ES-I3 (cell line): ENCODE measurements at regions not wholly inside any gene's neighbourhood (a gene's known extent, or its start where the extent isn't known, plus 50 kb on each side); places are given as distances from the start of the nearest gene placed in this dataset.
"Not testable (repeated sequence)": the region's sequence is repeated elsewhere in the genome, so short reads cannot be mapped to it uniquely, and the experiment has no call there.

Experiments used
- H3K36me3 ChIP-seq: 2 replicates; pipeline ENCODE4 v1.6.1; 2013; ENCODE audit warnings: mild to moderate bottlenecking, low read length, control low read depth, moderate library complexity; ENCODE audit not compliant: insufficient read depth
- H3K4me1 ChIP-seq: 2 replicates; pipeline ENCODE4 v1.6.1; 2013; ENCODE audit warnings: mild to moderate bottlenecking, control low read depth, low read length; ENCODE audit not compliant: insufficient read depth
- H3K9ac ChIP-seq: 2 replicates; pipeline ENCODE4 v1.6.1; 2013; ENCODE audit warnings: low read depth, mild to moderate bottlenecking, low read length, moderate library complexity
- H3K9me3 ChIP-seq: 2 replicates; pipeline ENCODE4 v1.6.1; 2013; ENCODE audit warnings: mild to moderate bottlenecking, low read length, moderate library complexity; ENCODE audit not compliant: control insufficient read depth, insufficient read depth

- H3K4me1 ChIP-seq, result peaks cover 9% of the 10 kb centered on the region; the same call in 1 of the 2 replicates
Observed at GRCh38 chr14:22381766-22382165, 207.3 kb downstream of the DAD1 start.

GRCh38 chr14:22381408-22381760, 207.6 kb downstream of the DAD1 start:
- no peaks in the 10 kb centered on the region for H3K9me3 ChIP-seq
- H3K36me3 ChIP-seq, result no peaks in the 10 kb centered on the region
- peaks cover 9% of the 10 kb centered on the region; the same call in 1 of the 2 replicates for H3K4me1 ChIP-seq
- no peak overlapping the region for H3K9ac ChIP-seq

More at GRCh38 chr14:22381766-22382165, 207.3 kb downstream of the DAD1 start:
- H3K9ac ChIP-seq, result no peak overlapping the region
- no peaks in the 10 kb centered on the region for H3K36me3 ChIP-seq
- no peaks in the 10 kb centered on the region for H3K9me3 ChIP-seq

- Histone ChIP-seq H3K9ac (no peak overlapping the region), H3K4me1 (peaks cover 9% of the 10 kb centered on the region; the same call in 1 of the 2 replicates), H3K9me3 (no peaks in the 10 kb centered on the region), H3K36me3 (no peaks in the 10 kb centered on the region)
Observed at GRCh38 chr14:22380571-22381407, 208.2 kb downstream of the DAD1 start.

DNA sequence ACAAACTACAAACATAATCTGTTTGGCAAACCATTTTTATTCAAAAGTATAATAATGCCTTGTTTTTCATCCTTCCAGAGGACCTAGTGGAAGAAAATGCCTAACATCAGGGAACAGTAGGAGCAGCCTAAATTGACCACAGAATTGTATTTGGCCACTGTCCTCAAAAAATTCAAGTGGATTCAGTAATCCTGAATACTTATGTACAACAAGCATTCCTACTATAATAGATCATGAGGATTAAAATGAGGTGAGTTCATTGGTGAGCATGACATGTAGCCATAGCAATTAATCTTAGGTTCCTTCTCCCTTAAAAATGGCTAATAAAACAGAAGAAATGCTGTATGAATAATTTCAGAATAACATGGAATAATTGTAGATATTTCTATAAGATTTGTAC, 209.3 kb downstream of the DAD1 start:
- H3K9ac ChIP-seq, result no peak overlapping the region
- no peaks in the 10 kb centered on the region for H3K9me3 ChIP-seq
- peaks cover 9% of the 10 kb centered on the region; the same call in 1 of the 2 replicates for H3K4me1 ChIP-seq
- no peaks in the 10 kb centered on the region for H3K36me3 ChIP-seq

GRCh38 chr14:22378181-22378580, 210.8 kb downstream of the DAD1 start:
- Histone ChIP-seq H3K4me1 (peaks cover 9% of the 10 kb centered on the region; the same call in 1 of the 2 replicates), H3K9ac (no peak overlapping the region), H3K9me3 (no peaks in the 10 kb centered on the region), H3K36me3 (no peaks in the 10 kb centered on the region)

DNA sequence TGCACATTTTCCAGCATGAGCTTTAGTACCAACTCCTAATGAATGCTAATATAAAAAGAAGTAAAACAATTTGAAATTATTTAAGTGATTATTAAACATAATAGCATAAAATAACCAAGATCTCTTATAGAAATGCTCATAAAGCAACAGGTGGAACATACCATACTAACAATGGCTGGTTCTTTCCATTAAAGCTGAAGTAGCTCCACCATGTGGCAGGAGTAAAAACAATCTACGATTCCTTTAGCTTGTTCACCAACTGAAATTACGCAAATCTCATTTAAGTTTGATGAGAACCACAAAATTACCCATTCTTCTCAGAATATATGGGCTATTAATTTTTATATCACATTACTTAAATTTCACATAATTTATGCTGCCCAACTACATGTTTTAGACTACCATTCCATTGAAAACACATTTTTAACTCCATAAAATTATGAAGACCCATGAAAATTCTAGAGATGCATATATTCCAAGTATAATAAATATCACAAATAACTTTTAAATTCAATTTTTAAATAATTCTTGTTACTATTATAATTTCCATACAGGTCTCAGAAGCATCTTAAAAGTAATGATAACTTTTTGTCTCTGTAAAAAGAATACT, 213.6 kb downstream of the DAD1 start:
- Histone ChIP-seq H3K4me1 (no peaks in the 10 kb centered on the region), H3K36me3 (no peaks in the 10 kb centered on the region), H3K9me3 (no peaks in the 10 kb centered on the region), H3K9ac (no peak overlapping the region)

- no peaks in the 10 kb centered on the region for H3K9me3 ChIP-seq
- no peaks in the 10 kb centered on the region for H3K4me1 ChIP-seq
- H3K36me3 ChIP-seq, result no peaks in the 10 kb centered on the region
- H3K9ac ChIP-seq, result no peak overlapping the region
Observed at GRCh38 chr14:22370084-22370847, 218.8 kb downstream of the DAD1 start.

GRCh38 chr14:22358726-22359125, 230.3 kb downstream of the DAD1 start:
- no peaks in the 10 kb centered on the region for H3K4me1 ChIP-seq
- H3K9me3 ChIP-seq, result no peaks in the 10 kb centered on the region; the same call in none of the 2 replicates
- H3K9ac ChIP-seq, result no peak overlapping the region
- no peaks in the 10 kb centered on the region for H3K36me3 ChIP-seq

DNA sequence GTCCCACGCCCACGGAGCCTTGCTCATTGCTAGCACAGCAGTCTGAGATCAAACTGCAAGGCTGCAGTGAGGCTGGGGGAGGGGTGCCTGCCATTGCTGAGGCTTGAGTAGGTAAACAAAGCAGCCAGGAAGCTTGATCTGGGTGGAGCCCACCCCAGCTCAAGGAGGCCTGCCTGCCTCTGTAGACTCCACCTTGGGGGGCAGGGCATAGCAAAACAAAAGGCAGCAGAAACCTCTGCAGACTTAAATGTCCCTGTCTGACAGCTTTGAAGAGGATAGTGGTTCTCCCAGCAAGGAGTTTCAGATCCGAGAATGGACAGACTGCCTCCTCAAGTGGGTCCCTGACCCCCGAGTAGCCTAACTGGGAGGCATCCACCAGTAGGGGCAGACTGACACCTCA, 239.7 kb downstream of the DAD1 start:
- not testable (repeated sequence) for H3K9me3 ChIP-seq, H3K4me1 ChIP-seq, H3K9ac ChIP-seq, H3K36me3 ChIP-seq

GRCh38 chr14:22344673-22345072, 244.4 kb downstream of the DAD1 start:
- H3K4me1 ChIP-seq, result no peaks in the 10 kb centered on the region
- no peak overlapping the region for H3K9ac ChIP-seq
- H3K9me3 ChIP-seq, result peaks cover 5% of the 10 kb centered on the region; the same call in 1 of the 2 replicates
- no peaks in the 10 kb centered on the region for H3K36me3 ChIP-seq

GRCh38 chr14:22344209-22344608, 244.8 kb downstream of the DAD1 start:
- not testable (repeated sequence) for H3K36me3 ChIP-seq, H3K9ac ChIP-seq, H3K4me1 ChIP-seq, H3K9me3 ChIP-seq

DNA sequence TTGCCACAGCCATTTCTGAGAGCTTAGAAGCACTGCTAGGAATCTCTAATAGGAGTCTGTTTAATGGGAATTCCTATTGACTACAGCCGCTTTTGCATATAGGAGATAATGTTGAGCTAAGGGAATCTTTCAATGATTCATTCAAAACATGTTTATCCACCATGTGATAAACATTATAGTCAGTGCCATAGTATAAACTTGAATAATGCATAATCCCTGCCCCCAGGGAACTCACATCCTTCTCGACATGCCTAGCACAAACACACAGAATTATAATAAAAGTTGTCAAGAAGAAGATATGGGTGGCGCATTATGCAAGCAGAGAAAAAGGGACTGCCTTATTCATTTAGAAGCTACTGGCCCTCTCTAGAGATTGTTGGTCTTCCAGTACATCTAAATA, 248.0 kb downstream of the DAD1 start:
- H3K9ac ChIP-seq, result no peak overlapping the region
- no peaks in the 10 kb centered on the region for H3K36me3 ChIP-seq
- H3K4me1 ChIP-seq, result no peaks in the 10 kb centered on the region
- H3K9me3 ChIP-seq, result peaks cover 5% of the 10 kb centered on the region; the same call in 1 of the 2 replicates

DNA sequence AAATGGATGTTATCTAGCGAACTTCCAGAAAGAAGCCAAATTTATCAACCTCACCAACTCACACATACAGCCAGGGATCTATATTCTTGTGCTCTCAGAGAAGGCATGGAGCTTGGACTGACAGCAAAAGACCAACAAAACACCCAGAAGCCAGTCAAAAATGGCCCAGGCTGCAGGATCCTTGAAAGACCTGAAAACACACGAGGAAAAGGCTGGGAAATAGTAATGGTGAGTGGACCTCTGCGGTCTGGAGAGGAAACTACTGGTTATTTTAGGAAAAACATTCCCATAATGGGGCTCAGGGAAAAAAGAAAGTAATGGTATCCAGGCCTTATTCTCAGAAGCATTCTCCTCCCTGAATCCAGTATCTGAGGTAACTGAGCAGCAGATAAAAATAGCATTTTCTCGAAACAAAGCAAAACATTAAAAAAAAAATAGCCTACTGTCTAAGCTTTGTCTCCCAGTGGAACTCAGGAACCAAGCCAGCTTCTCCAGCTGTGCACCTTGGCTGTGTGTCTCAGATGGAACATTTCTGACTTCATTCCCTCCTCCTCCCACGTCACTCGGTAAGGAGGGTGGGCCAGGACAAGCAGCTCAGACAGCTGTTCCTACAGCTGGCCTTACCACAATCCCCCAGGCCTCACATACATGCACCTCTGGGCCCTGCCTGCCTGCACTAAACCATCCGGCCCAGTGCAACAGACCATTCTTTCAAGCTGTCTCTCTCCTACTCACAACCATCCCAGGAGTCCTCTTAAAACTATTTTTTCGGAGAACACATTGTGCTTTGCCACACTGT, 249.9 kb downstream of the DAD1 start:
- H3K9ac ChIP-seq, result no peak overlapping the region
- H3K36me3 ChIP-seq, result no peaks in the 10 kb centered on the region
- H3K9me3 ChIP-seq, result no peaks in the 10 kb centered on the region
- peaks cover 8% of the 10 kb centered on the region for H3K4me1 ChIP-seq

DNA sequence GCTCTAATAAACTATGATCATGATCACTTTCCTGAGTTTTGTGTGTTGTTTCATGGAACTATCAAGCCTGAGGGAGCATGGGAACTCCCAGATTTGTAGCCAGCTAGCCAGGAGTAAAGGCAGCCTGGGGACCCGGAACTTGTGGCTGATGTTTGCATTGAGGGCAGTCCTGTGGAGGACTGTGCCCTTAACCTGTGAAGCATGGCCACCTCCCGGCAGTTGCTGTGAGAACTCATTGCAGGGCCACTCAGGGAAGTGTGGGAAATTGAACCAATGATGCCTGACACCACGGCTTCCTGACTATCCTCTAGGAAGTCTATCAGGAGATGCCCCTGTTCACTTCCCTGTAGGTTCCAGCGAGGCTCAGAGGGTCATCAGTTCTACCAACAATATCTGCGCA, 250.6 kb downstream of the DAD1 start:
- Histone ChIP-seq H3K9me3 (no peaks in the 10 kb centered on the region), H3K36me3 (no peaks in the 10 kb centered on the region), H3K9ac (no peak overlapping the region), H3K4me1 (peaks cover 14% of the 10 kb centered on the region)
